GM12878 (cell line): ENCODE measurements at regions not wholly inside any gene's neighbourhood (a gene's known extent, or its start where the extent isn't known, plus 50 kb on each side); places are given as distances from the start of the nearest gene placed in this dataset.

Experiments
- ATAC-seq: fragments of 200-7000 bp; cut with Tn5 transposase; 3 replicates; pipeline ENCODE4 v1.9.1; 2020; ENCODE audit warnings: mild to moderate bottlenecking, moderate library complexity
- BruUV-seq: library from RNA; stranded (reverse); fragments of 400-500 nt; replicated peaks from 2 replicates; lab custom pipeline; 2021; lab: Mats Ljungman, UMichigan
- CTCF ChIA-PET: fragments of 300-600 bp; sonication (Branson Sonifier 250); formaldehyde crosslinking; extraction: SDS; loops from one replicate; lab custom pipeline; 2021; ENCODE audit warnings: inconsistent platforms; lab: Yijun Ruan, JAX
- POLR2A ChIA-PET: fragments of 350-600 bp; formaldehyde crosslinking; extraction: SDS; loops from one replicate; lab custom pipeline; 2021; ENCODE audit warnings: inconsistent platforms; lab: Charles Lee
- RAD21 ChIA-PET: fragments of 300-600 bp; sonication (Branson Sonifier 250); formaldehyde crosslinking; loops from one replicate; lab custom pipeline; 2023; ENCODE audit warnings: antibody characterized with exemption; ENCODE audit not compliant: unreplicated experiment; lab: Charles Lee
- SMC1A ChIA-PET: fragments of 300-600 bp; sonication (Branson Sonifier 250); formaldehyde crosslinking; loops from one replicate; lab custom pipeline; 2023; ENCODE audit not compliant: unreplicated experiment, uncharacterized antibody; lab: Charles Lee
- DNase-seq: peaks from one replicate; pipeline ENCODE4 v3.0.0-alpha.2; 2011; ENCODE audit warnings: low read depth, low spot score
- FAIRE-seq: peaks from 3 replicates; lab custom pipeline; 2011; peaks lifted over from hg19 to GRCh38; lab: Jason Lieb, UNC
- H2AFZ ChIP-seq: 2 replicates; pipeline ENCODE4 v1.6.0; 2011; ENCODE audit warnings: low read depth, low read length, control low read depth; ENCODE audit not compliant: control insufficient read depth
- H3K27ac ChIP-seq: 2 replicates; pipeline ENCODE4 v1.5.1; 2011; ENCODE audit warnings: control low read depth; ENCODE audit not compliant: control insufficient read depth, insufficient read depth
- H3K27me3 ChIP-seq, 2 experiments: replicated peaks in 1 of 2; 2 replicates each; pipeline versions ENCODE4 v1.6.0 to v1.6.1; 2011; ENCODE audit warnings: low read length in 1 of 2; ENCODE audit not compliant: control insufficient read depth in 2 of 2, insufficient read depth in 2 of 2
- H3K36me3 ChIP-seq, 2 experiments: 2 replicates each; pipeline ENCODE4 v1.5.1; 2011; ENCODE audit warnings: low read length in 1 of 2; ENCODE audit not compliant: control insufficient read depth in 2 of 2, insufficient read depth in 2 of 2
- H3K4me1 ChIP-seq: 2 replicates; pipeline ENCODE4 v1.6.1; 2011; ENCODE audit warnings: mild to moderate bottlenecking, low read length, moderate library complexity, mixed read lengths; ENCODE audit not compliant: control insufficient read depth, insufficient read depth
- H3K4me2 ChIP-seq: 2 replicates; pipeline ENCODE4 v1.6.0; 2011; ENCODE audit warnings: control low read depth; ENCODE audit not compliant: control insufficient read depth, insufficient read depth
- H3K4me3 ChIP-seq: fragments of 200-600 bp; sonication (generic); 2 replicates; pipeline ENCODE4 v1.5.1; 2016
- H3K79me2 ChIP-seq: 2 replicates; pipeline ENCODE4 v1.6.0; 2011; ENCODE audit warnings: low read length; ENCODE audit not compliant: control insufficient read depth, insufficient read depth
- H3K9ac ChIP-seq: 2 replicates; pipeline ENCODE4 v1.8.0; 2011; ENCODE audit warnings: low read length, control low read depth, mixed read lengths; ENCODE audit not compliant: control insufficient read depth, insufficient read depth
- H3K9me3 ChIP-seq: replicated peaks from 3 replicates; pipeline ENCODE4 v1.5.1; 2011; ENCODE audit warnings: mild to moderate bottlenecking, low read length; ENCODE audit not compliant: control insufficient read depth, insufficient read depth
- H4K20me1 ChIP-seq: 2 replicates; pipeline ENCODE4 v1.6.0; 2011; ENCODE audit not compliant: control insufficient read depth, insufficient read depth
- CHD1 ChIP-seq: IDR thresholded peaks from 2 replicates; pipeline ENCODE4 v1.6.1; 2012; ENCODE audit warnings: low read depth, low read length, improper control_type of control experiment
- DPF2 ChIP-seq: fragments of 450-650 bp; IDR thresholded peaks from 2 replicates; pipeline ENCODE4 v1.6.1; 2017; ENCODE audit warnings: mild to moderate bottlenecking
- ETV6 ChIP-seq, 2 experiments: fragments of 450-650 bp in 1 of 2; IDR thresholded peaks in 1 of 2; conservative IDR thresholded peaks in 1 of 2; 2 replicates each; pipeline ENCODE4 v1.6.1; 2014; ENCODE audit warnings: antibody characterized with exemption in 1 of 2, borderline replicate concordance in 1 of 2, low read depth in 1 of 2, mild to moderate bottlenecking in 1 of 2, moderate library complexity in 1 of 2
- FOXK2 ChIP-seq: fragments of 450-650 bp; IDR thresholded peaks from 2 replicates; pipeline ENCODE4 v1.6.1; 2017; ENCODE audit warnings: mild to moderate bottlenecking, moderate library complexity
- MAX ChIP-seq: IDR thresholded peaks from 2 replicates; pipeline ENCODE4 v1.6.1; 2012; ENCODE audit warnings: low read depth, low read length, improper control_type of control experiment
- PAX8 ChIP-seq: fragments of 450-650 bp; IDR thresholded peaks from 2 replicates; pipeline ENCODE4 v1.6.1; 2017; ENCODE audit warnings: mild to moderate bottlenecking, moderate library complexity
- SIX5 ChIP-seq: IDR thresholded peaks from 2 replicates; pipeline ENCODE4 v1.6.1; 2011; ENCODE audit warnings: mild to moderate bottlenecking, low read depth, low read length, moderate library complexity; ENCODE audit not compliant: severe bottlenecking
- SREBF1 ChIP-seq: IDR thresholded peaks from 2 replicates; pipeline ENCODE4 v1.6.1; 2012; ENCODE audit warnings: mild to moderate bottlenecking, low read length
- WGBS: methylation state at CpG from one replicate; pipeline ENCODE4 v1.1.6; 2016; ENCODE audit warnings: low lambda C conversion rate; ENCODE audit not compliant: insufficient replicate concordance, insufficient coverage; ENCODE audit errors: missing lambda C conversion rate; 5-methylcytosine and 5-hydroxymethylcytosine counted together
- in situ Hi-C: fragments of 300-500 bp; cut with MboI; formaldehyde crosslinking; loops from 9 replicates; pipeline ENCODE4 v1.14.3; 2018; ENCODE audit warnings: mixed read lengths
- intact Hi-C: fragments of 100-400 bp; cut with micrococcal nuclease; formaldehyde crosslinking; loops from one replicate; pipeline ENCODE4 v1.14.2; 2022; ENCODE audit not compliant: unreplicated experiment
- TF ChIP-seq, protein P1 (sequence below): fragments of 450-650 bp; IDR thresholded peaks from 2 replicates; pipeline ENCODE4 v1.6.1; 2016; ENCODE audit warnings: mild to moderate bottlenecking

DNA sequence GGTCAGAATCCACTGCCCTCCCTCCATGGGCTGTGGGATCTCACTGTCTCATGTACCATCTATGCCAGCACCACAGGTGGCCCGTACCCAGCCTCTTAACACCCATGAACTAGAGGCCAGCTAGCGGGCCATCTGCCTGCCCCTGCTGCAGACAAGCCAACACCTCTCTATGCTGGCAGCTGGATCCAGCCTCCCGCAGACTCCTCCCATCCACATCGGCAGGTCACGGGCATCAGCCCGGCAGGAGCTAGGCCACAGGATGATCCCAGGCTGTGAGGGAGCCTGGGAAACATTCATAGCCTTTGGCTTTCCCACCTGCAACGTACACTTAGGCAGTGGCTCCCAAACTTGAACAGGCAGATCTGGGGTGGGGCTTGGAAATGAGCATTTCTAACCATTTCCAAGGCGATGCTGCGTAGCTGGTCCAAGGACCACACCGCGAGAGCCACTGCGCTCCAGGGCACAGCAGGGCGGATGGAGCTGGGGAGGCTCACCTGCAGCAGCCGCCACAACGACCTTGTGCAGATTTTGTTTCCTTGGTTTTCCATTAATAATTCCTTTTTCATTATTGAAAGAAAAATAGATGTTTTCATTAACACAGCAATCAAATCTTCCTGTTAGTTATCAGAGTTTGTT is 114.7 kb downstream of the KCNF1 start:
- ChIA-PET RAD21 (no interaction called here), POLR2A (no interaction called here), SMC1A (no interaction called here), CTCF (no interaction called here)
- H3K27me3 ChIP-seq: no peaks in the 10 kb centered on the region; a peak in 3 of 4 replicates
- no peak for FAIRE-seq
- in situ Hi-C loops (no loop called here), intact Hi-C loops (no loop called here)
- no peaks in the 10 kb centered on the region for H3K36me3 ChIP-seq
- no peaks in the 10 kb centered on the region for H3K79me2 ChIP-seq
- no TSS peak for BruUV-seq
- H3K4me2 ChIP-seq: no peak overlapping the region
- no peak overlapping the region for H2AFZ ChIP-seq
- no peak overlapping the region for H3K4me3 ChIP-seq
- TF ChIP-seq MAX (no peak), CHD1 (no peak), ETV6 (conservative IDR thresholded peaks at IDR 0.05 in 1 of 2, IDR thresholded peaks at IDR 0.05 in 1 of 2; ENCODE audit: borderline replicate concordance in 1 of 2, low read depth in 1 of 2) (no peak), SREBF1 (no peak), FOXK2 (no peak), SIX5 (no peak), PAX8 (no peak), DPF2 (no peak)
- TF ChIP-seq, protein P1, sequence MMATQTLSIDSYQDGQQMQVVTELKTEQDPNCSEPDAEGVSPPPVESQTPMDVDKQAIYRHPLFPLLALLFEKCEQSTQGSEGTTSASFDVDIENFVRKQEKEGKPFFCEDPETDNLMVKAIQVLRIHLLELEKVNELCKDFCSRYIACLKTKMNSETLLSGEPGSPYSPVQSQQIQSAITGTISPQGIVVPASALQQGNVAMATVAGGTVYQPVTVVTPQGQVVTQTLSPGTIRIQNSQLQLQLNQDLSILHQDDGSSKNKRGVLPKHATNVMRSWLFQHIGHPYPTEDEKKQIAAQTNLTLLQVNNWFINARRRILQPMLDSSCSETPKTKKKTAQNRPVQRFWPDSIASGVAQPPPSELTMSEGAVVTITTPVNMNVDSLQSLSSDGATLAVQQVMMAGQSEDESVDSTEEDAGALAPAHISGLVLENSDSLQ: no peak
- no peaks in the 10 kb centered on the region for H3K4me1 ChIP-seq
- H3K9ac ChIP-seq: no peak overlapping the region
- no peak for ATAC-seq
- WGBS: 63% methylated on average over 15 of the region's 15 CpGs
- H3K9me3 ChIP-seq: no peaks in the 10 kb centered on the region
- H3K27ac ChIP-seq: no peak overlapping the region
- no peaks in the 10 kb centered on the region for H4K20me1 ChIP-seq
- no peak for DNase-seq
